A673 (cell line): ENCODE measurements at regions not wholly inside any gene's neighbourhood (a gene's known extent, or its start where the extent isn't known, plus 50 kb on each side); places are given as distances from the start of the nearest gene placed in this dataset.
"Not testable (repeated sequence)": the region's sequence is repeated elsewhere in the genome, so short reads cannot be mapped to it uniquely, and the experiment has no call there.

Experiments
- BruUV-seq: library from RNA; stranded (reverse); fragments of 400-500 nt; replicated peaks from 2 replicates; lab custom pipeline; 2021; lab: Mats Ljungman, UMichigan
- CTCF ChIA-PET: fragments of 300-600 bp; sonication (Branson Sonifier 250); formaldehyde crosslinking; loops from one replicate; lab custom pipeline; 2022; ENCODE audit warnings: antibody characterized with exemption; lab: Charles Lee
- POLR2A ChIA-PET: fragments of 300-600 bp; sonication (Branson Sonifier 250); formaldehyde crosslinking; loops from one replicate; lab custom pipeline; 2022; ENCODE audit warnings: antibody characterized with exemption; ENCODE audit not compliant: low non-redundant PET; lab: Charles Lee
- DNase-seq: peaks from one replicate; pipeline ENCODE4 v3.0.0-alpha.2; 2015; ENCODE audit warnings: low spot score
- H3K27ac ChIP-seq: fragments of 200-600 bp; sonication (generic); 2 replicates; pipeline ENCODE4 v1.5.1; 2016; ENCODE audit warnings: mixed run types, low read depth, mild to moderate bottlenecking, mixed read lengths, antibody characterized with exemption, low read length; ENCODE audit not compliant: poor library complexity, severe bottlenecking
- H3K27me3 ChIP-seq: fragments of 200-600 bp; sonication (generic); replicated peaks from 2 replicates; pipeline ENCODE4 v1.6.1; 2017; ENCODE audit warnings: mixed run types, low read depth, mild to moderate bottlenecking, mixed read lengths, antibody characterized with exemption, low read length; ENCODE audit not compliant: insufficient read depth, poor library complexity
- H3K36me3 ChIP-seq: fragments of 200-600 bp; sonication (generic); 2 replicates; pipeline ENCODE4 v1.6.1; 2016; ENCODE audit warnings: mixed run types, mild to moderate bottlenecking, mixed read lengths, antibody characterized with exemption, low read length; ENCODE audit not compliant: insufficient read depth, poor library complexity, severe bottlenecking
- H3K4me1 ChIP-seq: fragments of 200-600 bp; sonication (generic); 2 replicates; pipeline ENCODE4 v1.6.1; 2017; ENCODE audit warnings: mixed run types, mild to moderate bottlenecking, mixed read lengths, antibody characterized with exemption, low read length; ENCODE audit not compliant: insufficient read depth, poor library complexity, severe bottlenecking
- H3K4me3 ChIP-seq: fragments of 200-600 bp; sonication (generic); 2 replicates; pipeline ENCODE4 v1.5.1; 2016; ENCODE audit warnings: low read depth, mixed run types, mild to moderate bottlenecking, mixed read lengths, low read length; ENCODE audit not compliant: poor library complexity, severe bottlenecking
- H3K9me3 ChIP-seq: fragments of 200-600 bp; sonication (generic); 2 replicates; pipeline ENCODE4 v1.6.1; 2016; ENCODE audit warnings: mixed run types, low read depth, mild to moderate bottlenecking, mixed read lengths, antibody characterized with exemption, low read length; ENCODE audit not compliant: poor library complexity, severe bottlenecking
- EZH2 ChIP-seq: fragments of 200-600 bp; sonication (generic); IDR thresholded peaks from 2 replicates; pipeline ENCODE4 v1.6.1; 2017; ENCODE audit warnings: borderline replicate concordance, low read depth, mild to moderate bottlenecking, mixed read lengths, antibody characterized with exemption, low read length; ENCODE audit not compliant: poor library complexity, severe bottlenecking
- intact Hi-C: fragments of 100-400 bp; cut with micrococcal nuclease; formaldehyde crosslinking; loops from one replicate; pipeline ENCODE4 v1.10.0; 2022; ENCODE audit not compliant: unreplicated experiment
- TF ChIP-seq, protein P1 (sequence below): fragments of 300-800, 200-600 bp; sonication (generic); conservative IDR thresholded peaks from 2 replicates; pipeline ENCODE4 v1.5.1; 2017; ENCODE audit warnings: low read depth, mild to moderate bottlenecking, antibody characterized with exemption, low read length, moderate library complexity, mixed read lengths

DNA sequence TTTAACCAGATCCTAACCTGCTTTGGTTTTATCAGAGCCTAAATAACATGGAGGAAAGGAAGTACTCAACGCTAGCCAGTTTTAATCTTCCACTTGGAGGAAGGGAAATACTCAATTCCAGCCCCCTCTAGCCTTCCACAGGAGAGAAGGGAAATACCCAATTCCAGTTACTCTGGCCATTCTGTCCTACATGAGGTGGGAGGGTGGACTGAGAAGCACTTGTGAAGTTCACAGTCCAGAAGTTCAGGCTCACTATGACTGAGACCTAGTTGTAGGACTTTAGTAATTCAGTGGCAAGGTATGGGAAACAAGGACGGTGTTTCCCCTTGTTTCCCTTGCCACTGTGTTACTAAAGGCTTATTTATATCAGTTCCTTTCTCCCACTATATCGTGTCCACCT is 672.0 kb downstream of the RFPL4B start:
- intact Hi-C loops: no loop called here
- H3K9me3 ChIP-seq: no peaks in the 10 kb centered on the region
- CTCF ChIA-PET: no interaction called here
- TF ChIP-seq, protein P1, sequence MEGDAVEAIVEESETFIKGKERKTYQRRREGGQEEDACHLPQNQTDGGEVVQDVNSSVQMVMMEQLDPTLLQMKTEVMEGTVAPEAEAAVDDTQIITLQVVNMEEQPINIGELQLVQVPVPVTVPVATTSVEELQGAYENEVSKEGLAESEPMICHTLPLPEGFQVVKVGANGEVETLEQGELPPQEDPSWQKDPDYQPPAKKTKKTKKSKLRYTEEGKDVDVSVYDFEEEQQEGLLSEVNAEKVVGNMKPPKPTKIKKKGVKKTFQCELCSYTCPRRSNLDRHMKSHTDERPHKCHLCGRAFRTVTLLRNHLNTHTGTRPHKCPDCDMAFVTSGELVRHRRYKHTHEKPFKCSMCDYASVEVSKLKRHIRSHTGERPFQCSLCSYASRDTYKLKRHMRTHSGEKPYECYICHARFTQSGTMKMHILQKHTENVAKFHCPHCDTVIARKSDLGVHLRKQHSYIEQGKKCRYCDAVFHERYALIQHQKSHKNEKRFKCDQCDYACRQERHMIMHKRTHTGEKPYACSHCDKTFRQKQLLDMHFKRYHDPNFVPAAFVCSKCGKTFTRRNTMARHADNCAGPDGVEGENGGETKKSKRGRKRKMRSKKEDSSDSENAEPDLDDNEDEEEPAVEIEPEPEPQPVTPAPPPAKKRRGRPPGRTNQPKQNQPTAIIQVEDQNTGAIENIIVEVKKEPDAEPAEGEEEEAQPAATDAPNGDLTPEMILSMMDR: no peak
- TF ChIP-seq EZH2: no peak
- BruUV-seq: no TSS peak
- no peak overlapping the region for H3K4me3 ChIP-seq
- peaks cover 4% of the 10 kb centered on the region for H3K4me1 ChIP-seq
- POLR2A ChIA-PET: no interaction called here
- DNase-seq: no peak
- no peak overlapping the region for H3K27ac ChIP-seq
- H3K27me3 ChIP-seq: no peaks in the 10 kb centered on the region
- H3K36me3 ChIP-seq: no peaks in the 10 kb centered on the region

DNA sequence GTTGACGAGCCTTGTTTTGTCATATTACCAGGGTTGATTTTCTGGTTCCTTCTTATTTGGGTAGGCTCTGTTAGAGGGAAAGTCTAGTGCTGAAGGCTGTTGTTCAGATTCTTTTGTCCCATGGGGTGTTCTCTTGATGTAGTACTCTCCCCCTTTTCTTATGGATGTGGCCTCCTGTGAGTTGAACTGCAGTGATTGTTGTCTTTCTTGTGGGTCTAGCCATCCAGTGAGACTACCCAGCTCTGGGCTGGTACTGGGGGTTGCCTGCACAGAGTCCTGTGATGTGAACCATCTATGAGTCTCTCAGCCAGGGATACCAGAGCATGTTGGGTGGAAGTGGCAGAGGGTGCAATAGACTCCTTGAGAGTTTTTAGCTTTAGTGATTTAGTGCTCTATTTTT is 680.6 kb downstream of the RFPL4B start:
- Histone ChIP-seq H3K36me3 (no peaks in the 10 kb centered on the region), H3K4me1 (no peaks in the 10 kb centered on the region), H3K27me3 (no peaks in the 10 kb centered on the region), H3K9me3 (no peaks in the 10 kb centered on the region), H3K27ac (no peak overlapping the region), H3K4me3 (no peak overlapping the region)
- no peak for TF ChIP-seq EZH2
- ChIA-PET POLR2A (no interaction called here), CTCF (no interaction called here)
- intact Hi-C loops: no loop called here
- DNase-seq: no peak
- BruUV-seq: no TSS peak

DNA sequence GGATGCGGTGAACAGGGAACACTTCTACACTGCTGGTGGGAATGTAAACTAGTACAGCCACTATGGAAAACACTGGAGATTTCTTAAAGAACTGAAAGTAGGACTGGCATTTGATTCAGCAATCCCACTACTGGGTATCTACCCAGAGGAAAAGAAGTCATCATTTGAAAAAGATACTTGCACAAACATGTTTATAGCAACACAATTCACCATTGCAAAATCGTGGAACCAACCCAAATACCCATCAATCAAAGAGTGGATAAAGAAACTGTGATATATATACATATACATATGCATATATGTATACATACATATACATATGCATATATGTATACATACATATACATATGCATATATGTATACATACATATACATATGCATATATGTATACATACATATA is 682.0 kb downstream of the RFPL4B start:
- H3K27ac ChIP-seq, H3K4me3 ChIP-seq, H3K9me3 ChIP-seq, POLR2A ChIA-PET, BruUV-seq, DNase-seq, H3K36me3 ChIP-seq, CTCF ChIA-PET, H3K27me3 ChIP-seq, H3K4me1 ChIP-seq, intact Hi-C loops: not testable (repeated sequence)

DNA sequence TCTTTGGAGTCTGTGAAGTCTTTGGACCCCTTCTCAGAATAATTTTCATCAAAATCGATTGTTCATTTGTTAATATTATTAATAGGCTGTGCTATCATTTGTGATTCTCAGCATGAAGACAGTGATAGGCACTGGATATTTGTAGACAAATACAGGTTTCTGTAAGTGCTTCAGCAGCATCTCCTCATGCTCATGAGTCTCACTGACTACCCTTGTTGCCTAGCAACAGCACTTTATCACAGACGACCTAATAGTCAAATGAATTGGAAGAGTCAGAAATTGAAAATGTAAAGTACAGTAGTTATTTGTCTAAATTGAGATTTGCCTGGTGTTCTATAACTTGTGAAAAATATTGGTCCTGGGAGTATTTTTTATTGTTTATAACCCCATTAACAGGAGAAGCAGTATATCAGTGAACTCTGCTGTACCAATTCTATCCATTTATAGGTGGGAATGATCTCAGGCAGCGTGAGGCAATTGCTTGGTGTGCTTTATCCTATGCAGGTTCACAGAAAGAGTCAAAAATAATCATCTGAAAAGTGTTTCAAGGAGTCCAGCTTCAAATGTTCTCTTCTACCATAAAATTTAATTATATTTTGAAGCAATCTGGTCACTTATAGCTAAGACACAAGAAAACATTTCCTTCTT is 684.6 kb downstream of the RFPL4B start:
- POLR2A ChIA-PET: no interaction called here

More for the DNA sequence above, 684.6 kb downstream of the RFPL4B start:
- CTCF ChIA-PET: no interaction called here
- DNase-seq: no peak
- Histone ChIP-seq H3K27ac (no peak overlapping the region), H3K4me1 (no peaks in the 10 kb centered on the region), H3K27me3 (no peaks in the 10 kb centered on the region), H3K4me3 (no peak overlapping the region), H3K9me3 (no peaks in the 10 kb centered on the region), H3K36me3 (no peaks in the 10 kb centered on the region)
- TF ChIP-seq, protein P1: no peak
- TF ChIP-seq EZH2: no peak
- BruUV-seq: no TSS peak
- intact Hi-C loops: no loop called here
